ENCODE measurements at regions not wholly inside any gene's neighbourhood (a gene's known extent, or its start where the extent isn't known, plus 50 kb on each side); places are given as distances from the start of the nearest gene placed in this dataset.

DNA sequence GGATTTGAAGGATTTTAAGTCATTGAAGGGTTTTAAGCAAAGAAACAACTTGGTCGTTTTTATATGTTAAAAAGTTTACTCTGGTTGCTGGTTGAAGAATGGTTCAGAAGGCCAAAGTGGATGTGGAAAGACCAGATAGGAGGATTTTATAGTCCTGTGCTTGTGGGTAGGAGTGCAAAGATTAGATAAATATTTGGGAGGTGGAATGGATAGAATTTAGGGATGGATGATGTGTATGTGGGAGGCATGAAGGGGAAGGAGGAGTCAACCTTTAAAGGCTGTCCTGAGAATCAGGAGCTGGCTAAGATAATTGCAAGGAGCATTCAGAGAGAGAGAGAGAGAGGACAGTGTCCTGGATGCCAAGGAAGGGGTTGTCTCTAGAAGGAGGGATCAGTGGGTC, 190.1 kb upstream of the SPRED2 start:
- DNase-seq (ENCODE audit: low read depth) = no peak
- H3K4me3 ChIP-seq (ENCODE audit: control insufficient read depth, low read depth, low read length) = no peak overlapping the region
- TF ChIP-seq, protein P1, sequence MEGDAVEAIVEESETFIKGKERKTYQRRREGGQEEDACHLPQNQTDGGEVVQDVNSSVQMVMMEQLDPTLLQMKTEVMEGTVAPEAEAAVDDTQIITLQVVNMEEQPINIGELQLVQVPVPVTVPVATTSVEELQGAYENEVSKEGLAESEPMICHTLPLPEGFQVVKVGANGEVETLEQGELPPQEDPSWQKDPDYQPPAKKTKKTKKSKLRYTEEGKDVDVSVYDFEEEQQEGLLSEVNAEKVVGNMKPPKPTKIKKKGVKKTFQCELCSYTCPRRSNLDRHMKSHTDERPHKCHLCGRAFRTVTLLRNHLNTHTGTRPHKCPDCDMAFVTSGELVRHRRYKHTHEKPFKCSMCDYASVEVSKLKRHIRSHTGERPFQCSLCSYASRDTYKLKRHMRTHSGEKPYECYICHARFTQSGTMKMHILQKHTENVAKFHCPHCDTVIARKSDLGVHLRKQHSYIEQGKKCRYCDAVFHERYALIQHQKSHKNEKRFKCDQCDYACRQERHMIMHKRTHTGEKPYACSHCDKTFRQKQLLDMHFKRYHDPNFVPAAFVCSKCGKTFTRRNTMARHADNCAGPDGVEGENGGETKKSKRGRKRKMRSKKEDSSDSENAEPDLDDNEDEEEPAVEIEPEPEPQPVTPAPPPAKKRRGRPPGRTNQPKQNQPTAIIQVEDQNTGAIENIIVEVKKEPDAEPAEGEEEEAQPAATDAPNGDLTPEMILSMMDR (IDR thresholded peaks at IDR 0.05; ENCODE audit: control insufficient read depth, insufficient read depth, low read depth, low read length, missing control alignments) = no peak

DNA sequence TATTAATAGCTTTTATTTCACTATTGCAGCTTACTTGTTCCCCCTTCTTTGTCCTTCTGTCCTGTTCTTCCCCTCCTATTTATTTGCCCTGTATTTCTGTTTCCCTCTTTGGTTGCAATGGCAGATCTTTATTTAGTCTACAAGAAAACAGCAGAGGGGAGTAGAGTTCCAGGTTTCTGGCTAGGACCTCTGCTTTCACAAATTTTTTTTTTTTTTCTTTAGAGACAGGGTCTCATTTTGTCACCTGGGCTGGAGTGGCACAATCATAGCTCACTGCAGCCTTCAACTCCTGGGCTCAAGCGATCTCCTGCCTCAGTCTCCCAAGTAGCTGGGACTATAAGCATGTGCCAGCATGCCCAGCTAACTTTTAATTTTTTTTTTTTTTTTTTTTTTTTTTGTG, 188.1 kb upstream of the SPRED2 start:
- no peak overlapping the region for H3K4me3 ChIP-seq (ENCODE audit: control insufficient read depth, low read depth, low read length)
- TF ChIP-seq, protein P1 (IDR thresholded peaks at IDR 0.05; ENCODE audit: control insufficient read depth, insufficient read depth, low read depth, low read length, missing control alignments) = peak; percentile 16
- no peak for DNase-seq (ENCODE audit: low read depth)

DNA sequence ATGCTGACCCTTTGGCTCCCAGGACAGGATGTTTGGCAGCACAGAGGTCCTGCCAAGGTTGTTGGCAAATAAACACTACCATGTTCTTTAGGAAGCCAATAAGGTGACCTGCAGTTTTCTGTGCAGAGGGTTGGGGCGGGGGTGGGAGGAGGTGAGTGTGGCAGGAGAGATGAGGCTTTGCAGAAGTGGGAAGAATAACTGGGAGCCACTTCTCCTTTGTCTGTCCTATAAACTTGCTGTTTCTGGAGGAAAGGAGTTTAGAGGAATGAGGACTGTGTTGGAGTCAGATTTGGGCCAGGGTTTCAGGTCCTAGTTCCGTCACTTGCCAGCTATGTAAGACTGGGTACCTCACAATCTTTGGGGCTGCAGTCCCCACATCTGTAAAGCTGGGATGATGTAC, 187.6 kb upstream of the SPRED2 start:
- TF ChIP-seq, protein P1 (IDR thresholded peaks at IDR 0.05; ENCODE audit: control insufficient read depth, insufficient read depth, low read depth, low read length, missing control alignments) = no peak
- H3K4me3 ChIP-seq (ENCODE audit: control insufficient read depth, low read depth, low read length) = no peak overlapping the region
- no peak for DNase-seq (ENCODE audit: low read depth)

DNA sequence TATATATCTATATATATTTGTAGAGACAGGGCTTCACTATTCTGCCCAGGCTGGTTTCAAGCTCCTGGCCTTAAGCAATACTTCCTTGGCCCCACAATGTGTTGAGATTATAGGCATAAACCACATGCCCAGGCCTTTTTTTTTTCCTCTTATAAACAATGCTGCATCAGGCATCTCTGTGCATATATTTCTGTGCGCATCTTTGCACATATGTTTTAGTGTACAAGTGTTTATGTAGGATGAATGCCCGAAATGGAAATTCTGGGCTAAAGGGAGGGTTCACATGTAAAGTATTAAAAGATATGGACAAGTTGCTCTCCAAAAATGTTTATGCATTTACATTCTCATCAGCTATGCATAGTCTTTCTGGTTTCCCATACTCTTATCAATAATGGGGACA, 183.2 kb upstream of the SPRED2 start:
- no peak overlapping the region for H3K4me3 ChIP-seq (ENCODE audit: control insufficient read depth, low read depth, low read length)
- no peak for DNase-seq (ENCODE audit: low read depth)
- TF ChIP-seq, protein P1 (IDR thresholded peaks at IDR 0.05; ENCODE audit: control insufficient read depth, insufficient read depth, low read depth, low read length, missing control alignments) = no peak

DNA sequence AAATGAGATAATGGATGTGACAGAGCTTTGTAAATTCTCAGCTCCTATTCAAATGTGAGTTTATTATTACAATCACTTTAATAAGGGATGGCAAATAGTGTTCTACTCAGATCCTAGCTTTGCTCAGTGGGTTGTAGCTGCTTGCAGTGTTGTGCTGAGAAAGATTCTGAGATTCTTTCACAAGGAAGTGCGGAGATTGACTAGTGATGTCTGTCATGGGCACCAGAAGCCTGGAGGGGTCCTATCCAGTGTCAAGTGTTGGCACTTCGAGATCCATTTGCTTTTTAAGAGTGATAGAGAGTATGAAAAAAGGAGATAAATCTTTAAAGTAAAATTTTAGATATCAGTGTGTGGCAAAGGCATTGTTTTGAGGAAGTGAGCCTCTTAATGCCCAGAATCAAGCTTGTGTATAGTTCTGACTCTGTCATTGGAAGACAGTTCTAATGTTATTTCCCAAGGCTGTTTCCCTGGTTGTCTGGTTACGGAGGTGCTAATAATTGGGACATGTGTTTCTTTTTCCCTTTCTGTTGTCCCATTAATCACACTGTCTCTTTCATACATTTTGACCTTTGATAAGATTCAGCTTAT, 181.7 kb upstream of the SPRED2 start:
- no peak for DNase-seq (ENCODE audit: low read depth)
- TF ChIP-seq, protein P1 (IDR thresholded peaks at IDR 0.05; ENCODE audit: control insufficient read depth, insufficient read depth, low read depth, low read length, missing control alignments) = no peak

DNA sequence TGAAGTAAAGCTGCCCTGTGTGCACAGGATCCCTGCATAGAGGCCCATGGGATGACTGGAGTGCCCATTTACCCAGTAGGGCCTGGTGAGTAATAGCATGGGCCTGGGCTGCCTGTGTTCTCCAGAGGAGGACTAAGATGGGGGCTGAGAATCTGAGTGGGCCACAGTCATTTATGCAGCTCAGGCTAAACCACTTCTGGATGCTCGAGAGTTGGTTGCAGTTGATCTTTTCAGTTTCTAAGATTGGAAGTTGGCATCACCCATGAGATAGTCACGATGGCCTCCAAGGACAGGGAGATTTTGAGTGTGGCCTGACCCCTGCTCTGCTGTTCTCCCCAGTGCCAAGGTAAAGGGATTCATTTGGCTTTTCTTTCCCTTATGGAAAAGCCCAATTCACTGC, 179.1 kb upstream of the SPRED2 start:
- DNase-seq (ENCODE audit: low read depth) = no peak
- TF ChIP-seq, protein P1 (IDR thresholded peaks at IDR 0.05; ENCODE audit: control insufficient read depth, insufficient read depth, low read depth, low read length, missing control alignments) = no peak

More for the DNA sequence above, 181.7 kb upstream of the SPRED2 start:
- no peak overlapping the region for H3K4me3 ChIP-seq (ENCODE audit: control insufficient read depth, low read depth, low read length)

DNA sequence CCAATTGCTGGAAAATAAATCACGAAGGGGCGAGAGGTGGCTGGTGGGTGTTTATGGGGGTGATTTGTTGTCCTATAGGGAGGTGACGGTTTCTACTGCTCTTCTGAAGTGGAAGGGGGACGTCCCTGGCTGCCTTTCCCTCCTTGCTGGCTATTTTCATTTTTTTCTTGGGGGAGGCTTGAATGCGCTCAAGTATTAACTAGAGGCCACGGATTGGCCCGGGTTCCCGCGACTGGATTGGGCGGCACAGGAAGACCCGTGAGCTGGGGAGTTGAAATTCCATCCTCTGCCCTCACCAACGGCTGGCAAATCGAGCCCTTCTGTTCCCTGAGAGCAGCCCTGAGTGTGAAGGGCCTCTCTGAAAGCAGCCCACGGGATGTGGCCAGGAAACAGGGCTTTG, 176.5 kb upstream of the SPRED2 start:
- H3K4me3 ChIP-seq (ENCODE audit: control insufficient read depth, low read depth, low read length) = no peak overlapping the region
- TF ChIP-seq, protein P1 (IDR thresholded peaks at IDR 0.05; ENCODE audit: control insufficient read depth, insufficient read depth, low read depth, low read length, missing control alignments) = no peak
- no peak for DNase-seq (ENCODE audit: low read depth)

More for the DNA sequence above, 179.1 kb upstream of the SPRED2 start:
- H3K4me3 ChIP-seq (ENCODE audit: control insufficient read depth, low read depth, low read length) = no peak overlapping the region
